NCI-H1417 (cell line): ENCODE measurements at regions not wholly inside any gene's neighbourhood (a gene's known extent, or its start where the extent isn't known, plus 50 kb on each side); places are given as distances from the start of the nearest gene placed in this dataset.
"Not testable (repeated sequence)": the region's sequence is repeated elsewhere in the genome, so short reads cannot be mapped to it uniquely, and the experiment has no call there.

Experiments used
- DNase-seq, 3 experiments: peaks; one replicate each; lab custom pipeline; 2025; lab: John Stamatoyannopoulos, UW

GRCh38 chr7:118418433-118418832, 193.9 kb downstream of the ANKRD7 start:
- peak in 1 of 3 experiments; percentile 60 for DNase-seq

GRCh38 chr7:118420888-118421287, 196.4 kb downstream of the ANKRD7 start:
- peak in 1 of 3 experiments; percentile 10 for DNase-seq

- DNase-seq: no peak
Observed at GRCh38 chr7:118429141-118429540, 204.6 kb downstream of the ANKRD7 start.

GRCh38 chr7:118436663-118437062, 212.2 kb downstream of the ANKRD7 start:
- DNase-seq: no peak

- DNase-seq: not testable (repeated sequence)
Observed at GRCh38 chr7:118449030-118449429, 224.5 kb downstream of the ANKRD7 start.

GRCh38 chr7:118449797-118450567, 225.5 kb downstream of the ANKRD7 start:
- DNase-seq: no peak

GRCh38 chr7:118452128-118452527, 227.6 kb downstream of the ANKRD7 start:
- DNase-seq: no peak

GRCh38 chr7:118467381-118467780, 242.9 kb downstream of the ANKRD7 start:
- no peak for DNase-seq

- DNase-seq: no peak
Observed at GRCh38 chr7:118472581-118472980, 248.1 kb downstream of the ANKRD7 start.

GRCh38 chr7:118473271-118473670, 248.8 kb downstream of the ANKRD7 start:
- DNase-seq: no peak

- no peak for DNase-seq
Observed at GRCh38 chr7:118476036-118476435, 251.5 kb downstream of the ANKRD7 start.

- no peak for DNase-seq
Observed at GRCh38 chr7:118477036-118477435, 252.5 kb downstream of the ANKRD7 start.

- no peak for DNase-seq
Observed at GRCh38 chr7:118478236-118478635, 253.7 kb downstream of the ANKRD7 start.

GRCh38 chr7:118478931-118479330, 254.4 kb downstream of the ANKRD7 start:
- DNase-seq: peak in 1 of 3 experiments; percentile 50

GRCh38 chr7:118492466-118492865, 268.0 kb downstream of the ANKRD7 start:
- peak in 1 of 3 experiments; percentile 23 for DNase-seq

GRCh38 chr7:118496138-118496644, 271.7 kb downstream of the ANKRD7 start:
- no peak for DNase-seq

- DNase-seq: no peak
Observed at GRCh38 chr7:118502235-118502634, 277.7 kb downstream of the ANKRD7 start.

GRCh38 chr7:118511146-118511545, 286.6 kb downstream of the ANKRD7 start:
- DNase-seq: no peak

GRCh38 chr7:118517275-118517674, 292.8 kb downstream of the ANKRD7 start:
- DNase-seq: no peak

GRCh38 chr7:118525020-118525419, 300.5 kb downstream of the ANKRD7 start:
- peak in 2 of 3 experiments; percentile 48 to 78 for DNase-seq

- no peak for DNase-seq
Observed at GRCh38 chr7:118531566-118531965, 307.1 kb downstream of the ANKRD7 start.

GRCh38 chr7:118559207-118559606, 334.7 kb downstream of the ANKRD7 start:
- no peak for DNase-seq

GRCh38 chr7:118563311-118563710, 338.8 kb downstream of the ANKRD7 start:
- DNase-seq: no peak

- DNase-seq: no peak
Observed at GRCh38 chr7:118572604-118573003, 348.1 kb downstream of the ANKRD7 start.
